ENCODE measurements at regions not wholly inside any gene's neighbourhood (a gene's known extent, or its start where the extent isn't known, plus 50 kb on each side); places are given as distances from the start of the nearest gene placed in this dataset.

DNA sequence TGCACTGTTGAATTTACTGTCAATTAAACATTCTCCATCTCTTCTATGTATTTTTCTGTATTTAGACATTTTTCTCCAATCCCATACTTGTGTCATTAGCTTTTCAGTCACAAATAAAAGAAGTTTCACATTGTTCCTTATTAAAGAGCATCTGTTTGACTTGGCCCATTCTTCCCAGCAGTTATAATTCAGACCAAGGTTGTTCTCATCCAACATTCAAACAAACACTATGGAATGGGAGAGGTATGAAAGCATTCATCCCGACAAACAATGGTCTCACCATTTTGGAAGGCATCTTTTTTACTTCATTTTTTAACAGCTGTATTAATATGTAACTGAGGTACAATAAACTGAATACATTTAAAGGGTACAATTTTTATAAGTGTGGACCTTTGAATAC is 208.8 kb upstream of the MAF start:
- DNase-seq = no peak

DNA sequence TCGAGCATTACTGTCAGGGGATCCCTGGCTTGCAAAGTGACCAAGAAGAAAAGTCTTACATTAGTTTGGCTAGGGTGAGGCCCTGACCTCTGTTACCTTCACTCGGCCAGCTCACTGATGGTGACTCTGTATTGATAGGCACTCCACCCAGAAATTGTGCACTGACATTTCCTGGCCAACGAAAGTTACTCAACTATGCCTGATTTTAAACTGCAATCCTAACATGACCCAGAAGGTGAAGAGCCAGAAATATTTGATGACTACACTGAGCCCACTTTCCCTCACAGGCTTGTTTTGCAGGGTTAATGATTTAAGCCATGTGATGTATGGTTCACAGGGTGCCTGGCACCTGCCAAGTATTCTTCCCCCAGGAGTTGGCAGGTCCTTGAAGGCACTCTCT is 208.2 kb upstream of the MAF start:
- DNase-seq = no peak

DNA sequence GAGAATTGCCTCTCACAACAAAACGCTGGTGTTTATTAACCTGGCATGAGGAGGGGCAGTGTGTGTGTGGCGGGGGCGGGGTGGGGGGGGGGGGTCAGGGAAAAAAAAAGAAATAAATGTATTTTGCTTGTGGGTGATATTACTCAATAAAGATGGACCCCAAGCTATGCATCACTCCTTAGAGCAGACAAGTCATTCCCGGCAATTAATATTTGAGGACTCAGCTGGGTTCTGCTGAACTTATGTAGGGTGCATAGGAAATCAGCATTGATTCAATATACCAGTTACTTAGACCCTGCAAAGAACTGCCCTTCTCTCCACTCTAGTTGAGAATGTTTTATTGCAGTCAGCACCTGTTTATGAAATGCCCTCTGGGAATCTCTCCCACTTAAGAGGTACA is 206.2 kb upstream of the MAF start:
- DNase-seq = no peak

DNA sequence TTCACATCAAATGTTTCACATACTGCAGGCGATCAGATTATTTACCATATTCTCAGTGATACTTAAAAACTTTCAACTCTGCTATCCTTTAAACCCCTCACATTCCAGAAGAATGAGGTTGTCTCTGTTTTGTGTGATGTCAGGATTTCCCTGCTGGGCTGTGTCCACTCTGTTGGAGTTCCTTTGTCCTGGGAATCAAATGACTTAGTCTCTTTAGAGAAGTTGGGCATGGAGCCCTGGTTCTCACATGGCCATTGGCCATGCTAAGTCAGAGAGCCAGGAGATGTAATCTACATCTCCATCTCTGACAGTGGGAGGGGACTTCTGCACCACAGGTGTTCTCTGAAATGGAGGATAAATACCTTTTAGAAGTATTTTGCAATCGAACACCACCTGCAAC is 205.1 kb upstream of the MAF start:
- no peak for DNase-seq

DNA sequence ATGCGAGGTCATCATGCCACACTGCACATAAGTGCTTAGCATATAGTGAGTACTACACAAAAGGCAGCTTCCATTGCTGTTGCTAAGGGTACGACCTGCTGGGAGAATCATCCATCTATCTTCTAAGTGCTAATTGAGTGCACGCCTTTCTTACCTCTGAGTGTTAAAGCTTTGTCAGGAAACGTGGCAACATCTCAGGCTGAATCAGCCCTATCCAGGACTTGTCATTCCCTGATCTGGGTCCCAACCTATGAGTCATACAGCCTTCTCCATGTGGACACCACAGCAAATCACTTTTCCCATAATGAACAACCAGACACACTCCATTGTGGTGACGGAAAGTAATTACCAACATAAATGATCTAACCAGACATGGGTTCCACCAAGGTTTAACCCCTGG is 201.1 kb upstream of the MAF start:
- no peak for DNase-seq

DNA sequence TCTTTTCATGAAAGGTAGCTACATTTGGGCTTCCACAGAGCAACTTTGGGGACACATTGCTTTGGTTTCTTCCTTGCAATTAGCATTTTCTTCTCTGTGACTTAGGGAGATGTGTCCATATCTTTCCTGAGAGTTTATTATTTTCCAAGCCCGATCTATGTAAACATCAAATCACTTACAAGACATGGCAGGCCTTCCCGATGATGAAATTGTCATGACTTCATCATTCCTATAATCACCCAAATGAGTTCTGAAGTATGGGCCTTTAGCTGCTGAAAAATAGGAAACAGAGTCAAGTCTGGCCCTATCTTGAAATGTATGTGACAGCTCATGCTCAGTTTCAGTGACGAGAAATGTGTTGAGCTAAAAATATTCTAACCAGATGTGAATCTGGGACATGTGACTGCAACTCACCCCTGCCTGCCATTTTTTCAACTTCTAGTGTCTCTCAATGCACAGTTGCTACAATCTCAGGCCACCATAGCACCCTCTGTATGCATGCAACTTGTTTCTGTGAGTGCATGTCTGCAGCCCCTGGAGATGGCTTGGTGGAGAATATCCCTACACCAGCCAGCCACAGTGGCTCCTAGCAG is 199.6 kb upstream of the MAF start:
- no peak for DNase-seq

DNA sequence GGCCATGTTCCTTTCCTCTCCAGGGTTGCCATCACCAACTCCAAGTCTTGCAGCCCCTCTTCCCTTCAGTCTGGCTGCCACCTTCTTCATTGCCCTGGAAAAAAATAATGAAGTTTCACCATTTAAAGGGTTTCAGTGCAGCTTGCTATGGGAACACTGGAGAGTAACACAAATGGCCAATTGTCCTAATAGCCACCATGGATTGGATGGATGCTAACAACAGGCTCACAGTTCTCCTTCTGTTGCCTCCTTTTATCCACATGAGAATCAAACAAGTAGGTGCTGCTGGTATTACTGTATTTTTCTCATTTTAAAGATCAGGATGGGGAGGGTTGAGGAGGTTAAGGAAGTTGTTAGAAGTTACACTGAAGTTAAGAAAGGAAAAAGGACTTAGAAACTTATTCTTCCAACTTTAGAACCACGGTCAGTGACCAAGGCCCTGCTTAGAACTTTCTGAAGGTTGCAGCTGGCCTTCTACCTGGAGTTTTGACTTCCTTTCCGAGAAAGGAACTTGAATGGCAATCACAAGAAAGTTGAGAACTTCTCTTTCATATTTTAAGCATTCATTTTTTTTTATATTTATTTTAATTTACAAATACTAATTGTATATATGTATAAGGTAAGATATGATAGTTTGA is 198.0 kb upstream of the MAF start:
- no peak for DNase-seq

DNA sequence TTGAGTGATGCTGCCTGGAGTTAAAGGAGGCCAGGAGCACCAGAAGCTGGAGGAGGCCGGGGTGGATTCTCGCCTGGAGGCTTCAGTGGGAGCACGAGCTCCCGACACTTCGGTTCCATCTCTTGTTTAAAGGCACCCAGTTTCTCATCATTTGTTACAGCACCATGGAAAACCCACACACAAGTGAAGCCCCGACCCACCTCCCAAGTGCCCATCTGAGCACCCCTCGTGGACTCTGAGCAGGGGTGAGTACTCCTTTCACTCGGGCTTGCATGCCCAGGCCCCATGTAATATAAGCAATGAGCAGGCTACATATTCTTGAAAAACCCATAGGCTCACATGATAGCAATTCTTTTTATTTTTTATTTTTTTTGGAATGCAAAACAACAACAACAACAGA is 196.9 kb upstream of the MAF start:
- no peak for DNase-seq

DNA sequence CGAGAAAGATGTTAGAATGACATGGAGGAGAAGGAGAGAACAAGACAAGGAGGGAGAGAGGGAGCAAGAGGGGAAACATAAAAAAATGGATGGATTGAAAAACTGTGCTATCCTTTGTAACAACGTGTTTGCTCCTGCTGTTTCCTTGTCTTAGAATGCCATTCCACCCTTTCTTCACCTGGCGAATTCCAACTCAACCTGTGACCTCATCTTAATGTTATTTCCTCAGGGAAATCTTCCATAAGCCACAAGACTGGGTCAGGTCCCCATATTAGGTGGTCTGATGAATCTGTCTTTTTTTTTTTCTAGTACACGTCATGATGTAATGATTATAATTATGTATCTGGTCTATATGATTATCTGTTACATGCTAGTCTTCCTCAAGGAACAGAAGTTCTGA is 195.0 kb upstream of the MAF start:
- no peak for DNase-seq

DNA sequence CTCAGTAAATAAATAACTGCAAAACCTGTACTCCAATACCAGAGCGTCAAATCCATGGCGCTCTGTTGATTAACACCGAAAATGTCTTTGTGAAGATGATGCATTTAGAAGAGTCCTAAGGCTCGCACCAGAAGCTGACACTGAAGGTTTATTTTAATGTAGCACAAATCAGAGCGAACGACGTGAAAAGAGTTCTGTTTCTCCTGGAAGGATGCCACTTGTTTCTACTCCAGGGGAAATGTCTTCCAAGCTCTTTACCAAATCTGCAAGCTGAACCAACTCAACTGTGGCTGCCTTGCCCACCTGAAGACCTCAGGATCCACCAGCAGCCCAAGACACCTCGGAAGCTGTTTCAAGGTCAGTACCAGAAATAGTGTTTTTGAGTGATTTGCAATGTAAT is 194.4 kb upstream of the MAF start:
- DNase-seq = no peak

DNA sequence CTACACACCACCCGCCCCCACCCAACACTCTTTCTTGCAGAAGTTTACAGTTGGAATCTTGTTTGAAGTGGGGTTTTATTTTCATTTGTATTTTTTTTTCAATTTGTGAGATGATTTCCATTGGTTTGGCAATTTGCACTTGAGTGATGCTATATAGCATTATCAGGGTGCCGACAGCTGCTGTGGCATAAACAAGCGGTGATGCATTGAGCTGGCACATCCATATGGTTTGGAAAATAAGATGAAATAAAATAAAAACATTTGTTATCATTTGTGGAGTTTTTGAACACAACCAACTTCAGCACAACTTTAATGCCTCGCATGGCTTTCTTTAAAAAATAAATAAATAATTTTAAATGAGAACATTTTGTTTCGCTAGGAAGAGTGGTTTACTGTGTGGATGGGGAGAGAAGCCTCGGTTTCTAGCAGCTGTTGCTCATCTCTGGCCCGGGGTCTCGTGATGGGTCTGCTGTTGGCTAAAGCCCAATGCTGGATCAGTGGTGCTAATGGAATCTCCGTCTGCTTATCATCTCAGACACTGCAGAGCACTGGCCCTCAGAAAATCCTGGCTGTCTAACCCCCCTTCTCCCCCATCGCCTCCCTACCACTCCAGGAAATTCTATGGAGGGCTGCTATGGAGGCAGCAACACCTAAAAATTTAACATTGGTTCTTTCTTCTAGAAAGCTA is 192.3 kb upstream of the MAF start:
- no peak for DNase-seq

DNA sequence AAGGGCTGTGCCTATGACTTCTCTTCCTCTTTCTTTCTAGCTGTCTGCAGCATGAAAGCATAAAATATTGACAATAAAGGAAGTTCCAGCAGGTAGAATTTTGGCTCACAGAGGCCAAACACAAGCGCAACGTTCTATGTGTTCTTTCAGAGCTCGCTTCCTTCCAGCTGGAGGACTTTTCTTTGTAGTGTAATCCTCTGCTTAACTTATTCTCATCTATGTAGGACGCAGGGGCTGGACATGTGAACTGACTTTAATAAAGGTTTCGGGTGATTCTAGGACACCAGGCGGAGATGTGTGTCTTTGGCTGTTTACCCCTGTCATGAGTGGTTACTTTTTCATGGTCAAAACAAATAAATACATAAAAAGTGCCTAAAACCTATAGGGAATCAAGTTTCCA is 191.5 kb upstream of the MAF start:
- DNase-seq = no peak

DNA sequence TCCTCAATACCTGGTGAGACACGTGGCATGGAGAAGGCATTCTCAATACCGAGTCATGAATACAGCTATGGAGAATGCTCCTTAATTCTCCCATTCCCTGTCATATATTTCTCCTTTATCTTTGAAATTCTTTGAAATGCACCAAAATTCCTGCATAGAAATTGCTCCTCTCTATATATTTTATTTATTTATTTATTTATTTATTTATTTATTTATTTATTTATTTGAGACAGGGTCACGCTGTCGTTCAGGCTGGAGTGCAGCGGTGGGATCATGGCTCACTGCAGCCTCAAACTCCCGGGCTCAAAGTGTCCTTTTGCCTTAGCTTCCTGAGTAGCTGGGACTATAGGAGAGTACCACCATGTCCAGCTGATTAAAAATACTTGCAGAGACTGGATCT is 190.3 kb upstream of the MAF start:
- no peak for DNase-seq

DNA sequence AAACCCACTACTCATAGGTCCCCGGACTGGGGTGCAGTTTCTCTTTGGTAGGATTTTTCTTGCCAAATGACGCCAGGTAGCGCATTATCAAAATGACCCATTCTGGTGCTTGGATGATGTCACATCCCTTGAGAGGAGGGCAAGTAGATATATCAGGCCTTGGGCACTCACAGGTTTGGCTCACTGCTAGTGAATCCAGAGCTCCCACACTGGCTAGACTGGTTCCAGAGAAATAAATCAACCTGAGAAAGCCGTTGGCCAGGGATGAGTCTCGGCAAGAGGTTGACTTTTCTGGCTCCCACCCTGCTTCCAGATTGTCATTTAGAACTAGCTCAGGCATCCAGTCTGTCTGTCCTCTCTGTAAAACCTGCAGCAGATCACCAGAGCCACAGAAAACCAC is 188.4 kb upstream of the MAF start:
- DNase-seq = no peak

DNA sequence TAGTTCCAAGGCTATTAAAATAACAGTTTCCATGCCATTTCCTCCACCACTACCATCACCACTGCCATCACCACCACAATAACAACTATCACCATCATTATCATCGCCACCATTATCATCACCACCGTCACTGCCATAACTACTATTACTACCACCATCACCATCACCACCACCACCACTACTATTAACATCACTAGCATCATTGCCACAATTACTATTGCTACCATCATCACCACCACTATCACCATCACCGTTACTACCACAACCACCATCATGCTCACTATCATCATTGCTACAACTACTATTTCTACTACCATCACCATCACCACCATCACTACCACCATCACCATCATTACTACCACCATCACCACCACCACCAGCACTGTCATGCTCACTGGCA is 185.9 kb upstream of the MAF start:
- DNase-seq = no peak

DNA sequence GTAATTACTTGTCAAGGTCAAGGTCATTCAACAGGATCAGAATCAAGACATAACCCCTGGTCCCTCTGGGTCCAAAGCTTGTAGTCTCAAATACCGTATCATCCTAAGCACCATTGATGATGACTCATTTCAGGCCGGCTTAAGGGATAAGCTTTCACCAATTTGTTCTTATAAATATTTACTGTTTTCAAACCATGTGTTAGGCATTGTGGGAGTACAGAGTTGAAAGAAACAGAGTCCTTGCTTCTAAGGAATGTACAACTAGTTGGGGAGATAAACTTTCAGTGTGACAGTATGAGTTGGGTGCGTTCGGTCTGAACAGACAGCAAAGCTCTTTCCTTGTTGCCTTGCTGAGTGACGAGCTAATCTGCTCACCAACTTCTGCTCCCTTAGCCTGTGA is 183.5 kb upstream of the MAF start:
- no peak for DNase-seq

DNA sequence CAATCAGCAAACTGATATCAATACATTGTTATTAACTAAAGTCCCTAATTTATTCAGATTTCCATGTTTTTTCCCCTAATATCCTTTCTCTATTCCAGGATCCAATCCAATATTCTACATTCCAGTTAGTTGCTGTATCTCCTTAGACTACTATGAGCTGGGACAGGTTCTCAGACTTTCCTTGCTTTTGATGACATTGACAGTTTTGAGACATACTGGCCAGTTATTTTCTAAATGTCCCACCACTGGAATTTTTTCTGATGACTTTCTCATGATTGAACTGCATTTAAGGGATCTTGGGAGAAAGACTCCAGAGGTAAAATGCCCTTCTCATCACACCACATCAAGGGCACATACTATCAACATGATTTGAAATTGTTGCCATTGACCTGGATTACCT is 177.1 kb upstream of the MAF start:
- DNase-seq = no peak

DNA sequence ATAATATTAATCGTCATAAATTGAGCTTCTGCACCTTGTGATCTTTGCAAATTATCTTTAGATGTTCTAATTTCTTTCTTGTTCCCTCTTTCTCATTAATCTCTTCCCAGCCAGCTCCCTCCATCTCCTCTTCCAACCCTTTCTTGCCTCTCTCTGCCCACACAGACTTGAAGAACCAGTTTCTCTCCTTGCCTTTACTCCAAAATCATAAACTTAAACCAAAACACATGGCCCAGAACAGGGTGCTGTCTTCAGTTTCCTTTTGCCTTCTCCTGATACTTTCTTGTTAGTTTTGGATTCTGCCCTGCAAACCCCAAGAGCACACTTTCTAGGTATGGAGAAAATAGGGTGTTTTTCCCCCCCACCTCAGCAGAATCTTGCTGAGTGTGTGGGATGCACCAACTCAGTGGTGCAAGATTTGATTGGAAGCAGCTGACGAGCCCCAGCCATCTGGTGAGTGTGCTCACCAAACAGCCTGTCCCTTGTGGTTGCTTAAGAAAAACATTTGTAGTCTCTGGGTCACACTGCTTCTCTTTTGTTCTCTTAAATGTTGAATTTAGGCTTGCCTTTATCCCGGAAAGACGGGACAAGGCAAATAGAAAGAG is 175.8 kb upstream of the MAF start:
- DNase-seq = no peak

DNA sequence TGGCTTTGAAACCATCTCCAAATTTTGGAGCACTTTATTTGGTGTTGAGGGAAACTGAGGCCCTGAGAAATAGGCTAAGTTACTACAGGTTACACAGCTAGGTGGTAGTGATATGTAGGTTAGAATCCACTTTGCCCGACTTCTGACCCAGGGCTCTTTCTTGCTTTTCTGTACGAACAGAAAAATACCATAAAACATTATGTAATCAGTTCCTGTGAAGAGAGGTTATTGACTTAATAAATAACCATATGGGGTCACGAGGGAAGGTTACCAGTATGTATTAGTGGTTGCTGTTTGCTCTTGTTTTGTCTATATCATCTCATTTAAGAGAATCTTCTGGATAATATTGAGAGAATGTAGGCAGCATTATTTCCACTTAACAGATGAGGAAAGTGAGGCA is 172.2 kb upstream of the MAF start:
- DNase-seq = no peak

DNA sequence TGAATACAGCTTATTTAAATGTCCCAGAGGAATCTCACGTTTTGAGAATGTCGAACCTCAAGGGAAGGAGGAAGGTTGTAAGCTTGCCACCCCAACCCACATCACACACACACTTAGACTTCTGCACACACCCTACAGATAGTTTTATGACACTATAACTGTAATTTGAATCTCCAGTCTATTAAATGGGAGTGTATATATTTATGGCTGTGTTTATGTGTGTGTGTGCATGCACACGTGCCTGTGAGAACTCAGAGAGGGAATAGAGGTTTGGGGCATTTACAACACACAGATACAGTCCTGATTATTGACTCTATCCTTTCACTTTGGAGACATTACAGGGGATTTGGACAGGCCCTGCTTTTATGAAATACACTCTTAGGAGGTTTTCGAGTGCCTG is 171.5 kb upstream of the MAF start:
- no peak for DNase-seq

DNA sequence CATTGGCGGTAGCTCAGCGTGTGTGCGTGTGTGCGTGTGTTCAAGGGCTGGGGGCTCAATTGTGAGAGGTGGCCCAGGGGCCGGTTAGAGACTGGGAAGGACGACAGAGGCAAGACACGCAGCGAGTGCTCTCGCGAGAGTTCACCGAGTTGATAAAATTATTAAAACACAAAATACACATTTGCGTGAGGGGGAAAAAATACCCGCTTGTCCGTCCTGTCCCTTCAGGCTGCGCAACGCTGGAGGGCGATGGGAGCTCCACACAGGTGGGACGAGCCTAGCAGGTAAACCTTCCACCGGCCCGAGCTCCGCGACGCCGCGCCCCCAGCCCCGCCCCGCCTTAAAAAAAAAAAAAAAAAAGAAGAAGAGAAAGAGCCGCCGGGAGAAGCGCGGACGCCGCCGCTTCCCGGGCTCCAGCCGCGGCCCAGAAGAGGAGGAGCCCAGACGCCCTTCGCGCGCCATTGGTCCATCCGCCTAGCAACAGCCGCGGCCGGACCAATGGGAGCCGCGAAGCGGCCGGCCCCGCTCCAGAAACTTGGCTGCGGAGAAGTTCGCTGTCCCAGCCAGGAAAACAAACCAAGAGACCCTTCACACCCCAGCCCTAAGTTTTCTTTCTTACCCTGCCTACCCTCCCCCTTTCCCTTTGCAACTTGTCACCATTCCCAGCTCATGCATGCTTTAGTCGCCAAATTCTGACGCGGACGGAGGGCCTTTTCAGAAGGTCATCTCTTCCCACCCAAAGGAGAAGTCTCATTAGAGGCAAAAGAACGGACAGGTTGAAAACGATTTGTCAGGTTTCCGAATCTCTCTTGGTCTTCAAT is 169.9 kb upstream of the MAF start:
- DNase-seq = peak; percentile 78

DNA sequence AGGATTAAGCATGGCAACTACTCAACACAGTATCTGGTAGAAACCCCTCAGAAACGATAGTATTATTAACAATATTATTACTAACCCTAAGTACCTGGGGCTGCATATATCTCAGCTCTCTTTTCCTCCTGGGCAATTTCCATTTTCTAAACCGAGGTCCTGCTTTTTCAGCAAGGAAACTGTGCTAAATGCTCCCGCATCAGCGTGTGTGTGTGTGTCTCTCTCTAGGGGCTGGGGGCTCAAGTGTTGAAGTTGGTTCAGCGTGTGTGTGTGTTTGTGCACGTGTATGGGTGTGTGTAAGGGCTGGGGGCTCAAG is 169.3 kb upstream of the MAF start:
- no peak for DNase-seq

DNA sequence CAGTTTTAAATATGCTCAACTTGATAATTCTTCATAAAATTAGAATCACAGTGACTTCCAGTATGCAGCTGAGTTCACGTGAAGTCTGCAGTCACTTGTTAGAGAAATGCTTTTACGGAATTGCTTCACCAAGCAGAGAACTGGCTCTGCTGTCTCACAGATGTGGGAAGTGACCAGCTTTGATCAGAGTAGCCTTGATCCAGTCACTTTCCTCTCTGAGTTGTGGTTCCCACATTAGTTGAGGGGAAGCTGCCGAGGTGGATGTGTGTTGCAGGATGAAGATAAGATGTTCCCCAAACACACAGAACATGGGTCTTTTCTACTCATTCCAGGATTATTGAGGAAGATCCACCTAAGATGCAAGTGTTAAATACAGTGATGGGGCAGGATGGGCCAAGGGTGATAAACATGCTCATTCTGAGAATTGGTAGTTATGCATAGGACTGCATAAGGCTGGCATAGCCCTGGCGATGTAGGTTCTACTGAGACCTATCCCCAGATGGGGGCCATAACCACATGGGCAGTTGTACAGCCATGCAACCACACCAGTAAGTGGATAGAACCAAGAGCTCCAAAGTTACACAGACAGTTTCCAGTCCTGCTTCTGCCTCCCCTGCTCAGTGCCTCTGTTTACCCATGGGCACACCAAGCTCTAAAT is 168.9 kb upstream of the MAF start:
- no peak for DNase-seq

Data from NCI-H1092 treated with DMSO at 0.1 percent for 48 hours (cell line).